ENCODE measurements at regions not wholly inside any gene's neighbourhood (a gene's known extent, or its start where the extent isn't known, plus 50 kb on each side); places are given as distances from the start of the nearest gene placed in this dataset.
"Not testable (repeated sequence)": the region's sequence is repeated elsewhere in the genome, so short reads cannot be mapped to it uniquely, and the experiment has no call there.

- DNase-seq: no peak
Measured at GRCh38 chr14:65835501-65835900, 423.0 kb downstream of the FUT8 start.

- no peak for DNase-seq
Measured at GRCh38 chr14:65838565-65838964, 426.0 kb downstream of the FUT8 start.

GRCh38 chr14:65840118-65840751 is 427.7 kb downstream of the FUT8 start:
- DNase-seq: peak; percentile 92

- DNase-seq: no peak
Measured at GRCh38 chr14:65840786-65841185, 428.3 kb downstream of the FUT8 start.

DNA sequence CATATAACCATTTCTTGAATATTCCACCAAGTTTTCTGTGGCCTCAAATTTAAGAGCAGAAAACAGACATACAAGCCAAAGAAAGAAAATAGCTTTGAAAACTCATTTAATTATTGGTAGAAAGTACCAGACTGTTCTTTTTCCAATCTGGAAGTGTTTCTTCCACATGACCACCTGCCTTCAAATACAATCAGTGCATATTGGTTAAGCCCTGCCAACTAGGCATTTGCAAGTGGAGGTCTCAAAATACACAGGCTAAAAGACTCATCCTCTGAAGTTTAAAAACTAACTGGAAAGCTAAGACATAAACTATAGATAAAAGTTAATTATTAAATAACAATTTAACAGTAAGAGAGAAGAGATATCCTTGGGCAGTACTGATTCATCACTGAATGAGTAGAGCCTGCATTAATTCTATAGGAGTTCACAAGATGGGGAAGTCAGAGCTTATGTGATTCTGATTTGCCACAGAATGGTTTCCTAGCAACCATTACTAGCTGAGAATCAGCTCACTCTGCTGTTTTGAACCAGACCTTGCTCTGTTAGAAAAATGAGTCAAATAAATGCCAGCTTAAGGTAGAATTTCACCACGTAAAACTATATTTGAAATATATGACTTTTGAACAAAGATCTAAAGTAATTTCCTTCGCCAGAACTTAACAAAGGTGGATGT is 433.8 kb downstream of the FUT8 start:
- no peak for DNase-seq

- DNase-seq: no peak
Measured at GRCh38 chr14:65847075-65847847, 434.7 kb downstream of the FUT8 start.

- not testable (repeated sequence) for DNase-seq
Measured at GRCh38 chr14:65847931-65848330, 435.4 kb downstream of the FUT8 start.

GRCh38 chr14:65849091-65849490 is 436.6 kb downstream of the FUT8 start:
- no peak for DNase-seq

- peak; percentile 45 for DNase-seq
Measured at GRCh38 chr14:65849558-65849957, 437.0 kb downstream of the FUT8 start.

DNA sequence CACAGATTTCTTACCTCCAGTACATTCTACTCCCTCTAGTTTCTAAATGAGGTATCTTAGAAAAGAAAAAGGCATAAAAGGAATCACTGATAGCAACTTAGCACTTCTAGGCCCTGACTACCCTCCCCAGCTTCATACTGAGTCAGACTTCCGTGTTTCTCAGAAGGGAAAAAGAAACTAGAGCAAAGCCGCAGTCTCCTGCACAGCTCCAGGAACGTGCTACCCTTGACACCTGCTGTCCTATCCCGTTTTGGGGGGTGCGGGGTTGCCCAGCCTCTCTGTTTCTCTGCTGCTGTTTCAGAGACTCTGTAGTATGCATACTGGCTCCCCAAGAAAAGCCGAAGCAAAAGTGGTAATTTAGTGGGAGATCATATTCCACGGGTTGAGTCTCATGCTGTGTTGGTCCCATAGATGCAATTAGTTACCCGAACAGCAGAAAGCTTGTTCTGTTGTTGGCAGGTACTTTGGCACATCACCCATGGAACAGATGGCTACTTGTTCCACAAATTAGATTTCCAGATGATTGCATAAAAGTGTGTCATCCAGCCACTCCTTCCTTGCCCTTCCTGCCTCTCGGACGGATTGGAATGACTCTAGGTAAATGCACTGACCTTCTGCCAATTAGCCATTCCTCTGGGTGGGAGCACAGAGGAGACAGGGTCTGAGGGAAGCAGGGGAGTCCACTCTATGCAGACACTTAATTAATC is 438.1 kb downstream of the FUT8 start:
- peak; percentile 73 for DNase-seq

GRCh38 chr14:65852689-65853088 is 440.2 kb downstream of the FUT8 start:
- DNase-seq: no peak

- DNase-seq: no peak
Measured at GRCh38 chr14:65853407-65853955, 441.0 kb downstream of the FUT8 start.

- no peak for DNase-seq
Measured at GRCh38 chr14:65854215-65854614, 441.7 kb downstream of the FUT8 start.

DNA sequence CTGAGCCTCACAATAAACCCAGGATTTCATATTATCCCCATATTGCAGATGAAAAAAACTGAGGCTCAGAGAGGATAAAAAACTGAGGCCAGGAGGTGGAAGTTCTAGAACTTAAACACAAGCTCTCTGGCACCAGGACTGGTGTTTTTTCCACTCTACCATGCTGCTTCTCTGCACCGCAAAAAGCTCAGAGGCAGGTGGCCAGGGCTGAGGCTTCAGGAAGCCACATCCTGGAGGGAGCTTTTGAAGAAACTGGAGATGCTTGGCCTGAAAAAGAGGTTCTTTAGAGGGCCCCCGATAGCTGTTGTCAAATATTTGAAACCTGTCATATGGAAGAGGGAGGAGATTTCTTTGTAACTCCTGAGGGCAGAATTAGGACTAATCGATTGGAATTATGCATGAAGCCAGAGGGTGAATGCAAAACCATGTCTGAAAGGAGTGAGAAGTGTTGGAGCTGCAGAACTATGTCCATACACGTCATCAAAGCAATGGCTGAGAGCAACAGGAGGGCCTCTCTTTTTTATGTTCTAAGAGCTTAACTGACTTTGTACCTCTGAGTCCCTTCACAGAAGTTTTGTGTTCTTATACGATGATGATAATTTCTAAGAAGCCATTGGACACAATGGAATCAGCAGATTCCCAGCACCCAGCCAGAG is 448.6 kb downstream of the FUT8 start:
- DNase-seq: no peak

- no peak for DNase-seq
Measured at GRCh38 chr14:65864549-65864948, 452.0 kb downstream of the FUT8 start.

DNA sequence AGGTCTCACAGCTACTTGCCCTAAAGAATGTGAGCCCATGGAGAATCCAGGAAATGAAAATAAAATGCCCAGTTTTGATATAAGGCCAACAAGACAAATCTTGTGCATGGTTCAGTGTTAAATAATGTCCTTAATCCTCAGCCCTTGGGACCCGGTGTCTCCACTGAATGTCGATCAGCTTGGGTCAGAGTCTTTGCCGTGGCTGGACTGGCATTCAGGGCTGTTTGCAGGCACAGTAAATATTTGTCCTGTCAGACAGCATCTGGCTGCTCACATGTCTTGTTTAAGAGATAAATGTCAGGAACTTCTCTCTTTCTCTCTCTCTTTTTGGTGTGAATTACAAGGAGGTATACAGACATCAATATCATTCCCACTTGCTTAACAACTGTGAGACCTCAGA is 452.5 kb downstream of the FUT8 start:
- no peak for DNase-seq

GRCh38 chr14:65866448-65866847 is 453.9 kb downstream of the FUT8 start:
- DNase-seq: no peak

- peak; percentile 83 for DNase-seq
Measured at GRCh38 chr14:65866886-65867285, 454.4 kb downstream of the FUT8 start.

DNA sequence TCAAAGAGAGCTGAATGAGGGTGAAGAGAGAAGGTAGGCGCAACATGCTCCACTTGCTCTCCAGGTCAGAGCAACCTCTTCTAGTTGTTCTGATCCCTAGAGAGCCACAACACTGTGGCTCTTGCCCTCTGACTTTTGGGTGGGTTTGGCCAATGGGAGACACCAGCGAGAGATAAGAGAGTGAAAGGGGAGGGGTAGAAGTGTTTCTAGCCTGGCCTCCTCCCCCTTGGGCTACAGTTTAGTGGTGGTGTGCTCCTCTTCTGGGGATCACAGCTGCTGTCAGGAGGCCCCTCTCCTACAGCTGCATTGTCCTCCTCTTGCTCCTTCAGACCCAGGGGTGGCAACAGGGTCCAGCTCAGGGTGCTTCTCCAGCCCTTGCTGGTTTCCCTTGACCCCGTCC is 454.8 kb downstream of the FUT8 start:
- DNase-seq: no peak

GRCh38 chr14:65872536-65872935 is 460.0 kb downstream of the FUT8 start:
- no peak for DNase-seq

DNA sequence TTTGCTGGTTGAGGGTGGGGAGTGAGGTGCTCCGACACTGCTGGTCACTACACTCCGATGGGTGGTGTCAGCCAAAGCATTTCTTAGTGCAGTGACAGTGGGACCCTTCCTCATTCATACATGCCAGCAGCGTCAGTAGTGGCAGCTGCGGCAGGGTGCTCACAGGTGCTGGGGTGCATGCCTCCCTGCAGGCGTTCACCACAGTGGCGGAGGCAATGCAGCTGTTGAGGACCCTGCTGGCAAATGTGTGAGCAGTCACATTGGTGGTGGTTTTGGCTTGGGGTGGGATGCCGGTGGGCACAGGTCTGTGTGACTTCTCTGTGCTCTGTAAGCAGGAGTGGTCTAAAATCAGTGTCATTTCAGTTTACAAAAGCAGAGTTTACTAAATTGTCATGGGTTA is 464.6 kb downstream of the FUT8 start:
- DNase-seq: no peak

GRCh38 chr14:65877624-65878023 is 465.1 kb downstream of the FUT8 start:
- no peak for DNase-seq

DNA sequence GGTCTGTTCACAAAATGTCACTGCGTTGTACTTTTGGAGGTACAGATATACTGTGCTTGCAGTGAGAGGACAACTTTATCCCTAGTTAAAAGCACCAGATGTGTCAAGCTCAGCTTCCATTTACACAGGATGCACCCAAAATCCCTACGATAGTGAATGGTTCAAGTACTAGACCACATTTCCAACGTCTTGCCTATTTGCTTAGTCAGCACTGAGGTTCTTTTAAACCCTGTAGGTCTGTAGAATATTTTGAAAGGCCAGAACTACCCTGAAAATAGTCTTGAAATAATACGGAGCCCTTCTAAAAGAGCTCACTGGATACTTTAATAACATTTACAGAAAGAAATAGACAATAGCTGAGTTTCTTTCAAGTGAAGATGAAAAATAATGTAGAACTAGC is 466.1 kb downstream of the FUT8 start:
- DNase-seq: no peak
